ENCODE measurements at regions not wholly inside any gene's neighbourhood (a gene's known extent, or its start where the extent isn't known, plus 50 kb on each side); places are given as distances from the start of the nearest gene placed in this dataset.

GRCh38 chr20:1809611-1810510 is 85.3 kb upstream of the SIRPA start:
- no peaks in the 10 kb centered on the region for H3K27me3 ChIP-seq (replicated peaks in 2 of 5; ENCODE audit: control insufficient read depth in 4 of 5, insufficient read depth in 5 of 5, low read length in 4 of 5)
- ChIA-PET POLR2A (interaction anchor here (1.8 kb wide), 1 partner anchor 7 kb away, joined by 6 read pairs; no protein-coding TSS in a partner anchor), CTCF (interaction anchor here (0.9 to 1.7 kb wide), 3 partner anchors 12 to 48 kb away, joined by 3 to 7 read pairs (median 6); no protein-coding TSS in a partner anchor)
- no peaks in the 10 kb centered on the region for H3K9me3 ChIP-seq (ENCODE audit: control extremely low read depth in 1 of 5, control insufficient read depth in 4 of 5, insufficient read depth in 2 of 5, low read depth in 1 of 5, low read length in 4 of 5)
- no peak overlapping the region for H3K27ac ChIP-seq (ENCODE audit: insufficient read depth in 1 of 2, low read depth in 1 of 2, low read length in 2 of 2, poor library complexity in 1 of 2, severe bottlenecking in 2 of 2)
- no peak for DNase-seq
- 95% methylated on average over 10 of the region's 10 CpGs for WGBS (ENCODE audit: insufficient coverage)
- no peak overlapping the region for H3K4me3 ChIP-seq (ENCODE audit: control insufficient read depth in 1 of 7, extremely low read depth in 1 of 7, insufficient read depth in 4 of 7, low read depth in 2 of 7, low read length in 6 of 7)
- no peaks in the 10 kb centered on the region for H3K36me3 ChIP-seq (ENCODE audit: control insufficient read depth in 4 of 4, insufficient read depth in 4 of 4, low read length in 3 of 4)
- H3K4me1 ChIP-seq (ENCODE audit: control extremely low read depth in 1 of 4, control insufficient read depth in 4 of 4, insufficient read depth in 4 of 4, low read length in 3 of 4): peaks cover 12 to 28% (median 26%) of the 10 kb centered on the region in 4 experiments

- Histone ChIP-seq H3K9me3 (ENCODE audit: control extremely low read depth in 1 of 5, control insufficient read depth in 4 of 5, insufficient read depth in 2 of 5, low read depth in 1 of 5, low read length in 4 of 5) (no peaks in the 10 kb centered on the region), H3K36me3 (ENCODE audit: control insufficient read depth in 4 of 4, insufficient read depth in 4 of 4, low read length in 3 of 4) (no peaks in the 10 kb centered on the region), H3K4me1 (ENCODE audit: control extremely low read depth in 1 of 4, control insufficient read depth in 4 of 4, insufficient read depth in 4 of 4, low read length in 3 of 4) (peaks cover 13 to 33% (median 29%) of the 10 kb centered on the region in 4 experiments), H3K27me3 (replicated peaks in 2 of 5; ENCODE audit: control insufficient read depth in 4 of 5, insufficient read depth in 5 of 5, low read length in 4 of 5) (no peaks in the 10 kb centered on the region), H3K27ac (ENCODE audit: insufficient read depth in 1 of 2, low read depth in 1 of 2, low read length in 2 of 2, poor library complexity in 1 of 2, severe bottlenecking in 2 of 2) (no peak overlapping the region), H3K4me3 (ENCODE audit: control insufficient read depth in 1 of 7, extremely low read depth in 1 of 7, insufficient read depth in 4 of 7, low read depth in 2 of 7, low read length in 6 of 7) (no peak overlapping the region)
- 60% methylated on average over 1 of the region's 2 CpGs for WGBS (ENCODE audit: insufficient coverage)
- CTCF ChIA-PET: interaction anchor here (0.6 to 1.1 kb wide), 4 partner anchors 11 to 1142 kb away, joined by 3 to 4 read pairs (median 3); no protein-coding TSS in a partner anchor
- DNase-seq: no peak
- POLR2A ChIA-PET: no interaction called here
These were observed 86.1 kb upstream of the SIRPA start for GRCh38 chr20:1809131-1809572.

GRCh38 chr20:1808101-1808500 is 87.1 kb upstream of the SIRPA start:
- no peaks in the 10 kb centered on the region for H3K27me3 ChIP-seq (replicated peaks in 2 of 5; ENCODE audit: control insufficient read depth in 4 of 5, insufficient read depth in 5 of 5, low read length in 4 of 5)
- H3K4me1 ChIP-seq (ENCODE audit: control extremely low read depth in 1 of 4, control insufficient read depth in 4 of 4, insufficient read depth in 4 of 4, low read length in 3 of 4): peaks cover 15 to 39% (median 37%) of the 10 kb centered on the region in 4 experiments
- CTCF ChIA-PET: interaction anchor here (1.1 kb wide), 1 partner anchor 1141 kb away, joined by 3 read pairs; no protein-coding TSS in a partner anchor
- DNase-seq: no peak
- no peak overlapping the region for H3K27ac ChIP-seq (ENCODE audit: insufficient read depth in 1 of 2, low read depth in 1 of 2, low read length in 2 of 2, poor library complexity in 1 of 2, severe bottlenecking in 2 of 2)
- 95% methylated on average over 3 of the region's 6 CpGs for WGBS (ENCODE audit: insufficient coverage)
- H3K4me3 ChIP-seq (ENCODE audit: control insufficient read depth in 1 of 7, extremely low read depth in 1 of 7, insufficient read depth in 4 of 7, low read depth in 2 of 7, low read length in 6 of 7): no peak overlapping the region
- no peaks in the 10 kb centered on the region for H3K36me3 ChIP-seq (ENCODE audit: control insufficient read depth in 4 of 4, insufficient read depth in 4 of 4, low read length in 3 of 4)
- POLR2A ChIA-PET: no interaction called here
- no peaks in the 10 kb centered on the region for H3K9me3 ChIP-seq (ENCODE audit: control extremely low read depth in 1 of 5, control insufficient read depth in 4 of 5, insufficient read depth in 2 of 5, low read depth in 1 of 5, low read length in 4 of 5)

GRCh38 chr20:1807394-1807793 is 87.8 kb upstream of the SIRPA start:
- Histone ChIP-seq H3K4me3 (ENCODE audit: control insufficient read depth in 1 of 7, extremely low read depth in 1 of 7, insufficient read depth in 4 of 7, low read depth in 2 of 7, low read length in 6 of 7) (no peak overlapping the region), H3K27ac (ENCODE audit: insufficient read depth in 1 of 2, low read depth in 1 of 2, low read length in 2 of 2, poor library complexity in 1 of 2, severe bottlenecking in 2 of 2) (no peak overlapping the region), H3K27me3 (replicated peaks in 2 of 5; ENCODE audit: control insufficient read depth in 4 of 5, insufficient read depth in 5 of 5, low read length in 4 of 5) (no peaks in the 10 kb centered on the region), H3K4me1 (ENCODE audit: control extremely low read depth in 1 of 4, control insufficient read depth in 4 of 4, insufficient read depth in 4 of 4, low read length in 3 of 4) (peaks cover 18 to 46% (median 43%) of the 10 kb centered on the region in 4 experiments), H3K9me3 (ENCODE audit: control extremely low read depth in 1 of 5, control insufficient read depth in 4 of 5, insufficient read depth in 2 of 5, low read depth in 1 of 5, low read length in 4 of 5) (no peaks in the 10 kb centered on the region), H3K36me3 (ENCODE audit: control insufficient read depth in 4 of 4, insufficient read depth in 4 of 4, low read length in 3 of 4) (no peaks in the 10 kb centered on the region)
- WGBS (ENCODE audit: insufficient coverage): 98% methylated on average over 4 of the region's 7 CpGs
- no peak for DNase-seq
- POLR2A ChIA-PET: no interaction called here
- CTCF ChIA-PET: no interaction called here

- Histone ChIP-seq H3K9me3 (ENCODE audit: control extremely low read depth in 1 of 5, control insufficient read depth in 4 of 5, insufficient read depth in 2 of 5, low read depth in 1 of 5, low read length in 4 of 5) (no peaks in the 10 kb centered on the region), H3K27ac (ENCODE audit: insufficient read depth in 1 of 2, low read depth in 1 of 2, low read length in 2 of 2, poor library complexity in 1 of 2, severe bottlenecking in 2 of 2) (no peak overlapping the region), H3K27me3 (replicated peaks in 2 of 5; ENCODE audit: control insufficient read depth in 4 of 5, insufficient read depth in 5 of 5, low read length in 4 of 5) (no peaks in the 10 kb centered on the region), H3K4me1 (ENCODE audit: control extremely low read depth in 1 of 4, control insufficient read depth in 4 of 4, insufficient read depth in 4 of 4, low read length in 3 of 4) (peaks cover 13 to 43% (median 41%) of the 10 kb centered on the region in 4 experiments), H3K36me3 (ENCODE audit: control insufficient read depth in 4 of 4, insufficient read depth in 4 of 4, low read length in 3 of 4) (no peaks in the 10 kb centered on the region), H3K4me3 (ENCODE audit: control insufficient read depth in 1 of 7, extremely low read depth in 1 of 7, insufficient read depth in 4 of 7, low read depth in 2 of 7, low read length in 6 of 7) (no peak overlapping the region)
- CTCF ChIA-PET: interaction anchor here (0.7 to 0.8 kb wide), 2 partner anchors 8 to 32 kb away, joined by 3 to 4 read pairs; no protein-coding TSS in a partner anchor
- POLR2A ChIA-PET: no interaction called here
- no peak for DNase-seq
- 95% methylated on average over 6 of the region's 7 CpGs for WGBS (ENCODE audit: insufficient coverage)
These were observed 88.8 kb upstream of the SIRPA start for GRCh38 chr20:1806456-1806855.

- Histone ChIP-seq H3K36me3 (ENCODE audit: control insufficient read depth in 4 of 4, insufficient read depth in 4 of 4, low read length in 3 of 4) (no peaks in the 10 kb centered on the region), H3K27ac (ENCODE audit: insufficient read depth in 1 of 2, low read depth in 1 of 2, low read length in 2 of 2, poor library complexity in 1 of 2, severe bottlenecking in 2 of 2) (no peak overlapping the region), H3K9me3 (ENCODE audit: control extremely low read depth in 1 of 5, control insufficient read depth in 4 of 5, insufficient read depth in 2 of 5, low read depth in 1 of 5, low read length in 4 of 5) (no peaks in the 10 kb centered on the region), H3K4me1 (ENCODE audit: control extremely low read depth in 1 of 4, control insufficient read depth in 4 of 4, insufficient read depth in 4 of 4, low read length in 3 of 4) (peaks cover 11 to 39% (median 36%) of the 10 kb centered on the region in 4 experiments), H3K4me3 (ENCODE audit: control insufficient read depth in 1 of 7, extremely low read depth in 1 of 7, insufficient read depth in 4 of 7, low read depth in 2 of 7, low read length in 6 of 7) (no peak overlapping the region), H3K27me3 (replicated peaks in 2 of 5; ENCODE audit: control insufficient read depth in 4 of 5, insufficient read depth in 5 of 5, low read length in 4 of 5) (no peaks in the 10 kb centered on the region)
- CTCF ChIA-PET: interaction anchor here (0.6 to 0.7 kb wide), 2 partner anchors 9 kb away, joined by 3 read pairs; no protein-coding TSS in a partner anchor
- 100% methylated on average over 1 of the region's 4 CpGs for WGBS (ENCODE audit: insufficient coverage)
- no peak for DNase-seq
- POLR2A ChIA-PET: no interaction called here
These were observed 89.4 kb upstream of the SIRPA start for GRCh38 chr20:1805816-1806215.

GRCh38 chr20:1805161-1805581 is 90.0 kb upstream of the SIRPA start:
- POLR2A ChIA-PET: no interaction called here
- H3K4me1 ChIP-seq (ENCODE audit: control extremely low read depth in 1 of 4, control insufficient read depth in 4 of 4, insufficient read depth in 4 of 4, low read length in 3 of 4): peaks cover 7 to 33% (median 29%) of the 10 kb centered on the region in 4 experiments
- CTCF ChIA-PET: interaction anchor here (1.0 kb wide), 1 partner anchor 13 kb away, joined by 3 read pairs; no protein-coding TSS in a partner anchor

More at GRCh38 chr20:1805161-1805581, 90.0 kb upstream of the SIRPA start:
- WGBS (ENCODE audit: insufficient coverage): 100% methylated on average over 2 of the region's 4 CpGs
- no peak for DNase-seq
- Histone ChIP-seq H3K4me3 (ENCODE audit: control insufficient read depth in 1 of 7, extremely low read depth in 1 of 7, insufficient read depth in 4 of 7, low read depth in 2 of 7, low read length in 6 of 7) (no peak overlapping the region), H3K9me3 (ENCODE audit: control extremely low read depth in 1 of 5, control insufficient read depth in 4 of 5, insufficient read depth in 2 of 5, low read depth in 1 of 5, low read length in 4 of 5) (no peaks in the 10 kb centered on the region), H3K36me3 (ENCODE audit: control insufficient read depth in 4 of 4, insufficient read depth in 4 of 4, low read length in 3 of 4) (no peaks in the 10 kb centered on the region), H3K27me3 (replicated peaks in 2 of 5; ENCODE audit: control insufficient read depth in 4 of 5, insufficient read depth in 5 of 5, low read length in 4 of 5) (no peaks in the 10 kb centered on the region), H3K27ac (ENCODE audit: insufficient read depth in 1 of 2, low read depth in 1 of 2, low read length in 2 of 2, poor library complexity in 1 of 2, severe bottlenecking in 2 of 2) (no peak overlapping the region)
